ENCODE measurements at regions not wholly inside any gene's neighbourhood (a gene's known extent, or its start where the extent isn't known, plus 50 kb on each side); places are given as distances from the start of the nearest gene placed in this dataset.

- DNase-seq, result no peak
Measured at GRCh38 chr9:105065098-105066088, 137.4 kb upstream of the ABCA1 start.

GRCh38 chr9:105066275-105066865 lies 138.4 kb upstream of the ABCA1 start:
- DNase-seq, result no peak

GRCh38 chr9:105067895-105068580 lies 140.1 kb upstream of the ABCA1 start:
- DNase-seq, result no peak

- no peak for DNase-seq
Measured at GRCh38 chr9:105069285-105069684, 141.3 kb upstream of the ABCA1 start.

- no peak for DNase-seq
Measured at GRCh38 chr9:105069696-105070095, 141.7 kb upstream of the ABCA1 start.

GRCh38 chr9:105070176-105070575 lies 142.2 kb upstream of the ABCA1 start:
- DNase-seq, result no peak

GRCh38 chr9:105072476-105072875 lies 144.5 kb upstream of the ABCA1 start:
- no peak for DNase-seq

- no peak for DNase-seq
Measured at GRCh38 chr9:105073147-105073546, 145.2 kb upstream of the ABCA1 start.

GRCh38 chr9:105074491-105074890 lies 146.5 kb upstream of the ABCA1 start:
- no peak for DNase-seq

GRCh38 chr9:105076729-105077128 lies 148.8 kb upstream of the ABCA1 start:
- DNase-seq, result no peak

- DNase-seq, result no peak
Measured at GRCh38 chr9:105079457-105079856, 151.5 kb upstream of the ABCA1 start.

- DNase-seq, result no peak
Measured at GRCh38 chr9:105082843-105083242, 154.9 kb upstream of the ABCA1 start.

- DNase-seq, result no peak
Measured at GRCh38 chr9:105083256-105083655, 155.3 kb upstream of the ABCA1 start.

- DNase-seq, result no peak
Measured at GRCh38 chr9:105087910-105088898, 156.2 kb upstream of the SLC44A1 start.

- no peak for DNase-seq
Measured at GRCh38 chr9:105089874-105090273, 154.6 kb upstream of the SLC44A1 start.

GRCh38 chr9:105091004-105091640 lies 153.3 kb upstream of the SLC44A1 start:
- no peak for DNase-seq

- DNase-seq, result no peak
Measured at GRCh38 chr9:105093685-105094084, 150.8 kb upstream of the SLC44A1 start.

- no peak for DNase-seq
Measured at GRCh38 chr9:105098370-105098769, 146.1 kb upstream of the SLC44A1 start.

- peak; percentile 8 for DNase-seq
Measured at GRCh38 chr9:105103776-105104175, 140.7 kb upstream of the SLC44A1 start.

GRCh38 chr9:105114318-105114717 lies 130.1 kb upstream of the SLC44A1 start:
- no peak for DNase-seq

- no peak for DNase-seq
Measured at GRCh38 chr9:105114964-105115728, 129.3 kb upstream of the SLC44A1 start.

All from amniotic stem cell (primary cell).